GM18870 (cell line): ENCODE measurements at regions not wholly inside any gene's neighbourhood (a gene's known extent, or its start where the extent isn't known, plus 50 kb on each side); places are given as distances from the start of the nearest gene placed in this dataset.
"Not testable (repeated sequence)": the region's sequence is repeated elsewhere in the genome, so short reads cannot be mapped to it uniquely, and the experiment has no call there.

ENCODE experiments used
- ATAC-seq: cut with Tn5 transposase; IDR thresholded peaks from one replicate; pipeline ENCODE4 v1.9.1; 2021; ENCODE audit warnings: moderate library complexity; ENCODE audit not compliant: unreplicated experiment

GRCh38 chr13:73325723-73326558, 267.1 kb downstream of the KLF5 start:
- peak; percentile 79 for ATAC-seq

GRCh38 chr13:73324842-73325722, 266.3 kb downstream of the KLF5 start:
- ATAC-seq = no peak

GRCh38 chr13:73323615-73324014, 264.8 kb downstream of the KLF5 start:
- ATAC-seq = no peak

- peak; percentile 56 for ATAC-seq
Observed at GRCh38 chr13:73321043-73321442, 262.2 kb downstream of the KLF5 start.

GRCh38 chr13:73317140-73317539, 258.3 kb downstream of the KLF5 start:
- no peak for ATAC-seq

GRCh38 chr13:73310366-73310765, 251.6 kb downstream of the KLF5 start:
- no peak for ATAC-seq

- no peak for ATAC-seq
Observed at GRCh38 chr13:73307481-73307880, 248.7 kb downstream of the KLF5 start.

GRCh38 chr13:73306688-73307087, 247.9 kb downstream of the KLF5 start:
- no peak for ATAC-seq

GRCh38 chr13:73304442-73304841, 245.6 kb downstream of the KLF5 start:
- no peak for ATAC-seq

- ATAC-seq = peak; percentile 45
Observed at GRCh38 chr13:73303851-73304250, 245.0 kb downstream of the KLF5 start.

GRCh38 chr13:73301622-73302021, 242.8 kb downstream of the KLF5 start:
- ATAC-seq = not testable (repeated sequence)

GRCh38 chr13:73300718-73301425, 242.1 kb downstream of the KLF5 start:
- no peak for ATAC-seq

- no peak for ATAC-seq
Observed at GRCh38 chr13:73299787-73300186, 241.0 kb downstream of the KLF5 start.

GRCh38 chr13:73293913-73294523, 235.2 kb downstream of the KLF5 start:
- no peak for ATAC-seq

GRCh38 chr13:73292127-73292526, 233.3 kb downstream of the KLF5 start:
- ATAC-seq = no peak

- no peak for ATAC-seq
Observed at GRCh38 chr13:73290844-73291243, 232.0 kb downstream of the KLF5 start.

- ATAC-seq = no peak
Observed at GRCh38 chr13:73288596-73288995, 229.8 kb downstream of the KLF5 start.

GRCh38 chr13:73287831-73288230, 229.0 kb downstream of the KLF5 start:
- no peak for ATAC-seq

- ATAC-seq = no peak
Observed at GRCh38 chr13:73286942-73287620, 228.3 kb downstream of the KLF5 start.

- no peak for ATAC-seq
Observed at GRCh38 chr13:73286177-73286576, 227.4 kb downstream of the KLF5 start.
